NB4 (cell line): ENCODE measurements at regions not wholly inside any gene's neighbourhood (a gene's known extent, or its start where the extent isn't known, plus 50 kb on each side); places are given as distances from the start of the nearest gene placed in this dataset.

Source experiments
- DNase-seq: peaks from one replicate; pipeline ENCODE4 v3.0.0; 2010; ENCODE audit warnings: low read depth
- H3K4me3 ChIP-seq: one replicate; pipeline ENCODE4 v1.5.1; 2011; ENCODE audit warnings: mild to moderate bottlenecking, low read depth, low read length, moderate library complexity
- CTCF ChIP-seq: IDR thresholded peaks from one replicate; pipeline ENCODE4 v1.5.1; 2012; ENCODE audit warnings: low read depth, low read length
- MAX ChIP-seq: IDR thresholded peaks from 2 replicates; pipeline ENCODE4 v1.6.1; 2011; ENCODE audit warnings: low read depth, low read length
- MYC ChIP-seq: IDR thresholded peaks from 2 replicates; pipeline ENCODE4 v1.6.1; 2011; ENCODE audit warnings: low read depth, low read length
- POLR2A ChIP-seq: IDR thresholded peaks from 2 replicates; pipeline ENCODE4 v1.6.1; 2011; ENCODE audit warnings: mild to moderate bottlenecking; ENCODE audit not compliant: insufficient read length; ENCODE audit errors: extremely low read depth

GRCh38 chr18:60003610-60004185, 103.9 kb downstream of the PMAIP1 start:
- no peak for DNase-seq
- H3K4me3 ChIP-seq, result no peak overlapping the region
- TF ChIP-seq MAX (no peak), POLR2A (no peak), CTCF (no peak), MYC (no peak)

GRCh38 chr18:59996370-59996966, 96.7 kb downstream of the PMAIP1 start:
- peak; percentile 38 for DNase-seq
- H3K4me3 ChIP-seq, result no peak overlapping the region
- TF ChIP-seq POLR2A (no peak), MYC (no peak), MAX (no peak), CTCF (peak; percentile 64)

- peak; percentile 18 for DNase-seq
- H3K4me3 ChIP-seq, result no peak overlapping the region
- TF ChIP-seq CTCF, result peak; percentile 14
- TF ChIP-seq MYC, result no peak
- TF ChIP-seq MAX, result no peak
- no peak for TF ChIP-seq POLR2A
These were observed 94.6 kb downstream of the PMAIP1 start for GRCh38 chr18:59994357-59994756.

- DNase-seq, result no peak
- TF ChIP-seq POLR2A (no peak), CTCF (no peak), MYC (no peak), MAX (no peak)
- H3K4me3 ChIP-seq, result no peak overlapping the region
These were observed 93.8 kb downstream of the PMAIP1 start for GRCh38 chr18:59993560-59993959.

GRCh38 chr18:59990121-59990823, 90.5 kb downstream of the PMAIP1 start:
- no peak overlapping the region for H3K4me3 ChIP-seq
- DNase-seq, result no peak
- no peak for TF ChIP-seq MYC
- TF ChIP-seq CTCF, result no peak
- TF ChIP-seq POLR2A, result no peak
- no peak for TF ChIP-seq MAX
